GM12878 (cell line): ENCODE measurements at regions not wholly inside any gene's neighbourhood (a gene's known extent, or its start where the extent isn't known, plus 50 kb on each side); places are given as distances from the start of the nearest gene placed in this dataset.

Experiments
- BACH1 ChIP-seq: fragments of 450-650 bp; IDR thresholded peaks from 2 replicates; pipeline ENCODE4 v1.6.1; 2017; ENCODE audit warnings: mild to moderate bottlenecking, borderline replicate concordance
- CBFB ChIP-seq: IDR thresholded peaks from 2 replicates; pipeline ENCODE4 v1.6.1; 2016; ENCODE audit warnings: antibody characterized with exemption, low read depth
- CEBPB ChIP-seq, 2 experiments: fragments of 150-350 bp in 1 of 2; IDR thresholded peaks; 2 replicates each; pipeline ENCODE4 v1.6.1; 2012 to 2014; ENCODE audit warnings: low read depth in 2 of 2, low read length in 2 of 2, borderline replicate concordance in 1 of 2, inconsistent platforms in 1 of 2
- ESRRA ChIP-seq: IDR thresholded peaks from 2 replicates; pipeline ENCODE4 v1.6.1; 2012; ENCODE audit warnings: mild to moderate bottlenecking, low read length, improper control_type of control experiment
- NFYB ChIP-seq: IDR thresholded peaks from 2 replicates; pipeline ENCODE4 v1.6.1; 2011; ENCODE audit warnings: low read depth, mild to moderate bottlenecking, low read length, improper control_type of control experiment, moderate library complexity; ENCODE audit not compliant: insufficient read depth
- NRF1 ChIP-seq: conservative IDR thresholded peaks from 2 replicates; pipeline ENCODE4 v1.6.1; 2011; ENCODE audit warnings: mild to moderate bottlenecking, low read depth, low read length, improper control_type of control experiment
- POLR2A ChIP-seq: IDR thresholded peaks from 2 replicates; pipeline ENCODE4 v1.6.1; 2011; ENCODE audit warnings: low read depth, mild to moderate bottlenecking, low read length
- POLR2AphosphoS5 ChIP-seq: IDR thresholded peaks from 2 replicates; pipeline ENCODE4 v1.6.1; 2011; ENCODE audit warnings: mild to moderate bottlenecking, low read length, inconsistent platforms
- TF ChIP-seq, protein P1 (sequence below), 3 experiments: IDR thresholded peaks in 2 of 3; conservative IDR thresholded peaks in 1 of 3; 2 replicates each; pipeline ENCODE4 v1.5.1; 2011; ENCODE audit warnings: low read depth in 3 of 3, low read length in 3 of 3, mild to moderate bottlenecking in 3 of 3, control low read depth in 2 of 3, moderate library complexity in 2 of 3, inconsistent platforms in 1 of 3, mixed read lengths in 1 of 3; ENCODE audit not compliant: control insufficient read depth in 2 of 3, insufficient read depth in 1 of 3; ENCODE audit errors: extremely low read depth in 1 of 3
- TF ChIP-seq, protein P2 (sequence below): IDR thresholded peaks from 2 replicates; pipeline ENCODE4 v1.6.1; 2012; ENCODE audit warnings: low read depth, low read length, improper control_type of control experiment
- TF ChIP-seq, protein P3 (sequence below): IDR thresholded peaks from 2 replicates; pipeline ENCODE4 v1.6.1; 2011; ENCODE audit warnings: mild to moderate bottlenecking, low read depth, low read length, moderate library complexity; ENCODE audit not compliant: insufficient replicate concordance

DNA sequence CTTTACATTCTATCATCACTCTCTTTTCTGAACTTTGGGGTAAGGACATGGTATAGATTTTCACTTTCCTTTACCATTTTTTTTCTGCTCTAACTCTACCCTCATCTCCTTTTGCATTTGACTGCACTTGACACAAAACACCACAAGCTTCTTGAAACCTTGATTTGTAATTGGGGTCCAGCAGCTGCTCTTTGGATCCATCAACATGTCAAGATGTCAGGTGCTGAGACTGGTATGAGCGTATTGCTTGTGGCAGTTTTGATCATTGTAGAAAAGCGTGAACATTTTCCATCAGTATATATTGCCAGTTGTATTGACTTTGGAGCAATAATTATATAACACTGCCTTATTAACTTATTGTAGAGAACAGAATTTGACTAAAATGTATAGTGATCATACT is 838.6 kb downstream of the TRHDE start:
- TF ChIP-seq, protein P1, sequence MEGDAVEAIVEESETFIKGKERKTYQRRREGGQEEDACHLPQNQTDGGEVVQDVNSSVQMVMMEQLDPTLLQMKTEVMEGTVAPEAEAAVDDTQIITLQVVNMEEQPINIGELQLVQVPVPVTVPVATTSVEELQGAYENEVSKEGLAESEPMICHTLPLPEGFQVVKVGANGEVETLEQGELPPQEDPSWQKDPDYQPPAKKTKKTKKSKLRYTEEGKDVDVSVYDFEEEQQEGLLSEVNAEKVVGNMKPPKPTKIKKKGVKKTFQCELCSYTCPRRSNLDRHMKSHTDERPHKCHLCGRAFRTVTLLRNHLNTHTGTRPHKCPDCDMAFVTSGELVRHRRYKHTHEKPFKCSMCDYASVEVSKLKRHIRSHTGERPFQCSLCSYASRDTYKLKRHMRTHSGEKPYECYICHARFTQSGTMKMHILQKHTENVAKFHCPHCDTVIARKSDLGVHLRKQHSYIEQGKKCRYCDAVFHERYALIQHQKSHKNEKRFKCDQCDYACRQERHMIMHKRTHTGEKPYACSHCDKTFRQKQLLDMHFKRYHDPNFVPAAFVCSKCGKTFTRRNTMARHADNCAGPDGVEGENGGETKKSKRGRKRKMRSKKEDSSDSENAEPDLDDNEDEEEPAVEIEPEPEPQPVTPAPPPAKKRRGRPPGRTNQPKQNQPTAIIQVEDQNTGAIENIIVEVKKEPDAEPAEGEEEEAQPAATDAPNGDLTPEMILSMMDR (IDR thresholded peaks at IDR 0.05 in 2 of 3, conservative IDR thresholded peaks at IDR 0.05 in 1 of 3; ENCODE audit: control insufficient read depth in 2 of 3, extremely low read depth in 1 of 3, insufficient read depth in 1 of 3, low read depth in 3 of 3, low read length in 3 of 3): no peak
- TF ChIP-seq BACH1 (no peak), NRF1 (no peak), CBFB (no peak), CEBPB (IDR thresholded peaks at IDR 0.05; ENCODE audit: borderline replicate concordance in 1 of 2, low read depth in 2 of 2, low read length in 2 of 2) (no peak), POLR2A (no peak), POLR2AphosphoS5 (no peak), ESRRA (no peak), NFYB (no peak)
- TF ChIP-seq, protein P2, sequence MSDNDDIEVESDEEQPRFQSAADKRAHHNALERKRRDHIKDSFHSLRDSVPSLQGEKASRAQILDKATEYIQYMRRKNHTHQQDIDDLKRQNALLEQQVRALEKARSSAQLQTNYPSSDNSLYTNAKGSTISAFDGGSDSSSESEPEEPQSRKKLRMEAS: no peak
- TF ChIP-seq, protein P3, sequence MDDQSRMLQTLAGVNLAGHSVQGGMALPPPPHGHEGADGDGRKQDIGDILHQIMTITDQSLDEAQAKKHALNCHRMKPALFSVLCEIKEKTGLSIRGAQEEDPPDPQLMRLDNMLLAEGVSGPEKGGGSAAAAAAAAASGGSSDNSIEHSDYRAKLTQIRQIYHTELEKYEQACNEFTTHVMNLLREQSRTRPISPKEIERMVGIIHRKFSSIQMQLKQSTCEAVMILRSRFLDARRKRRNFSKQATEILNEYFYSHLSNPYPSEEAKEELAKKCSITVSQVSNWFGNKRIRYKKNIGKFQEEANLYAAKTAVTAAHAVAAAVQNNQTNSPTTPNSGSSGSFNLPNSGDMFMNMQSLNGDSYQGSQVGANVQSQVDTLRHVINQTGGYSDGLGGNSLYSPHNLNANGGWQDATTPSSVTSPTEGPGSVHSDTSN: no peak
